SK-N-SH treated with all-trans-retinoic acid at 6 μM for 48 hours (cell line): ENCODE measurements at regions not wholly inside any gene's neighbourhood (a gene's known extent, or its start where the extent isn't known, plus 50 kb on each side); places are given as distances from the start of the nearest gene placed in this dataset.

Experiments used
- TSHZ2 ChIP-seq: fragments of 250-450 bp; sonication (Bioruptor Pico); IDR thresholded peaks from 2 replicates; pipeline ENCODE4 v1.5.0; 2020; ENCODE audit warnings: mild to moderate bottlenecking, moderate library complexity
- ZNF70 ChIP-seq: fragments of 450-650 bp; formaldehyde crosslinking; IDR thresholded peaks from 2 replicates; pipeline ENCODE4 v1.5.0; 2020; ENCODE audit warnings: mild to moderate bottlenecking, moderate library complexity

GRCh38 chr3:64432870-64433269, 207.6 kb upstream of the PRICKLE2 start:
- TF ChIP-seq ZNF70, result no peak
- no peak for TF ChIP-seq TSHZ2 (CRISPR knock-in tag)
